ENCODE measurements at regions not wholly inside any gene's neighbourhood (a gene's known extent, or its start where the extent isn't known, plus 50 kb on each side); places are given as distances from the start of the nearest gene placed in this dataset.

GRCh38 chr1:214791961-214792360 lies 189.0 kb downstream of the CENPF start:
- ChIA-PET CTCF (no interaction called here), POLR2A (no interaction called here)
- ATAC-seq (no peak), DNase-seq (no peak)
- no peak overlapping the region for H3K27ac Mint-ChIP-seq
- no peaks in the 10 kb centered on the region for H3K27me3 Mint-ChIP-seq
- no peaks in the 10 kb centered on the region for H3K4me1 Mint-ChIP-seq (ENCODE audit: low read depth)
- intact Hi-C loops (cut with micrococcal nuclease), result no loop called here
- no peaks in the 10 kb centered on the region for H3K9me3 Mint-ChIP-seq
- TF ChIP-seq CTCF (IDR thresholded peaks at IDR 0.05), result no peak
- H3K36me3 Mint-ChIP-seq (ENCODE audit: low read depth), result no peaks in the 10 kb centered on the region
- no peak overlapping the region for H3K4me3 Mint-ChIP-seq

- DNase-seq (no peak), ATAC-seq (no peak)
- no peak overlapping the region for H3K4me3 Mint-ChIP-seq
- TF ChIP-seq CTCF (IDR thresholded peaks at IDR 0.05), result no peak
- CTCF ChIA-PET, result no interaction called here
- no peaks in the 10 kb centered on the region for H3K27me3 Mint-ChIP-seq
- POLR2A ChIA-PET, result no interaction called here
- intact Hi-C loops (cut with micrococcal nuclease), result no loop called here
- H3K4me1 Mint-ChIP-seq (ENCODE audit: low read depth), result no peaks in the 10 kb centered on the region
- no peaks in the 10 kb centered on the region for H3K9me3 Mint-ChIP-seq
- no peaks in the 10 kb centered on the region for H3K36me3 Mint-ChIP-seq (ENCODE audit: low read depth)
- no peak overlapping the region for H3K27ac Mint-ChIP-seq
Observed at GRCh38 chr1:214792527-214793186, 189.7 kb downstream of the CENPF start.

GRCh38 chr1:214793708-214794107 lies 190.7 kb downstream of the CENPF start:
- no peak for ATAC-seq

GRCh38 chr1:214801191-214801590 lies 198.2 kb downstream of the CENPF start:
- TF ChIP-seq CTCF (IDR thresholded peaks at IDR 0.05), result no peak
- ChIA-PET POLR2A (no interaction called here), CTCF (no interaction called here)
- intact Hi-C loops (cut with micrococcal nuclease), result no loop called here
- DNase-seq, result no peak
- no peak for ATAC-seq
- Mint-ChIP-seq H3K4me3 (no peak overlapping the region), H3K27ac (no peak overlapping the region), H3K4me1 (ENCODE audit: low read depth) (no peaks in the 10 kb centered on the region), H3K27me3 (no peaks in the 10 kb centered on the region), H3K36me3 (ENCODE audit: low read depth) (no peaks in the 10 kb centered on the region), H3K9me3 (no peaks in the 10 kb centered on the region)

More at GRCh38 chr1:214793708-214794107, 190.7 kb downstream of the CENPF start:
- Mint-ChIP-seq H3K27me3 (no peaks in the 10 kb centered on the region), H3K27ac (no peak overlapping the region), H3K9me3 (no peaks in the 10 kb centered on the region), H3K4me3 (no peak overlapping the region), H3K4me1 (ENCODE audit: low read depth) (no peaks in the 10 kb centered on the region), H3K36me3 (ENCODE audit: low read depth) (no peaks in the 10 kb centered on the region)
- DNase-seq, result no peak
- CTCF ChIA-PET, result no interaction called here
- no peak for TF ChIP-seq CTCF (IDR thresholded peaks at IDR 0.05)
- intact Hi-C loops (cut with micrococcal nuclease), result no loop called here
- POLR2A ChIA-PET, result no interaction called here

- POLR2A ChIA-PET, result no interaction called here
Observed at GRCh38 chr1:214808845-214809460, 206.0 kb downstream of the CENPF start.

More at GRCh38 chr1:214808845-214809460, 206.0 kb downstream of the CENPF start:
- intact Hi-C loops (cut with micrococcal nuclease), result no loop called here
- Mint-ChIP-seq H3K27ac (no peak overlapping the region), H3K27me3 (no peaks in the 10 kb centered on the region), H3K4me1 (ENCODE audit: low read depth) (no peaks in the 10 kb centered on the region), H3K9me3 (peaks cover 5% of the 10 kb centered on the region), H3K4me3 (no peak overlapping the region), H3K36me3 (ENCODE audit: low read depth) (no peaks in the 10 kb centered on the region)
- DNase-seq (no peak), ATAC-seq (no peak)
- no peak for TF ChIP-seq CTCF (IDR thresholded peaks at IDR 0.05)
- CTCF ChIA-PET, result no interaction called here
